Choroid plexus epithelial cell (primary cell): ENCODE measurements at regions not wholly inside any gene's neighbourhood (a gene's known extent, or its start where the extent isn't known, plus 50 kb on each side); places are given as distances from the start of the nearest gene placed in this dataset.

Source experiments
- DNase-seq: peaks from one replicate; pipeline ENCODE4 v3.0.0-alpha.2; 2010; ENCODE audit warnings: low read depth
- H3K4me3 ChIP-seq: 2 replicates; pipeline ENCODE4 v1.5.1; 2011; ENCODE audit warnings: low read depth, mild to moderate bottlenecking, control low read depth, low read length, moderate library complexity
- TF ChIP-seq, protein P1 (sequence below): conservative IDR thresholded peaks from 2 replicates; pipeline ENCODE4 v1.5.1; 2011; ENCODE audit warnings: low read depth, mild to moderate bottlenecking, control low read depth, inconsistent platforms, low read length, moderate library complexity

DNA sequence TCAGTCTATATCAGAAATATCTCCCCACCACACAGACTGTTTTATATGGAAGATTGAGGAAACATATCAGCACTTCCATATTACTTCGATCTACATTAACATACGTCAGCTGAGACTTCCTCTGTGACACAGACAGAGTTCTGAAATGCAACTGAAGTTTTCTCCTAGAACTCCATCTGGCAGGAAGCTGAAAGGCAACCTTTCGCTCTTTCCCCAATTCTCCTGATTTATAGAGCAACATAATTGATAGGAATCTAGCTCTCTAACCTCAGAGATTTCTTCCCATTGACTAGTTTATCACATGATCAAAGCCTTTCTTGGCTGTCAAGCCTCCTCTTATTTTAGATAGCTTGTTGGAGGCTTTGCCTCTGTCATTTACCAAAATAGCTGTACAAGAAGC lies 806.7 kb upstream of the CHAC2 start:
- TF ChIP-seq, protein P1, sequence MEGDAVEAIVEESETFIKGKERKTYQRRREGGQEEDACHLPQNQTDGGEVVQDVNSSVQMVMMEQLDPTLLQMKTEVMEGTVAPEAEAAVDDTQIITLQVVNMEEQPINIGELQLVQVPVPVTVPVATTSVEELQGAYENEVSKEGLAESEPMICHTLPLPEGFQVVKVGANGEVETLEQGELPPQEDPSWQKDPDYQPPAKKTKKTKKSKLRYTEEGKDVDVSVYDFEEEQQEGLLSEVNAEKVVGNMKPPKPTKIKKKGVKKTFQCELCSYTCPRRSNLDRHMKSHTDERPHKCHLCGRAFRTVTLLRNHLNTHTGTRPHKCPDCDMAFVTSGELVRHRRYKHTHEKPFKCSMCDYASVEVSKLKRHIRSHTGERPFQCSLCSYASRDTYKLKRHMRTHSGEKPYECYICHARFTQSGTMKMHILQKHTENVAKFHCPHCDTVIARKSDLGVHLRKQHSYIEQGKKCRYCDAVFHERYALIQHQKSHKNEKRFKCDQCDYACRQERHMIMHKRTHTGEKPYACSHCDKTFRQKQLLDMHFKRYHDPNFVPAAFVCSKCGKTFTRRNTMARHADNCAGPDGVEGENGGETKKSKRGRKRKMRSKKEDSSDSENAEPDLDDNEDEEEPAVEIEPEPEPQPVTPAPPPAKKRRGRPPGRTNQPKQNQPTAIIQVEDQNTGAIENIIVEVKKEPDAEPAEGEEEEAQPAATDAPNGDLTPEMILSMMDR: no peak
- DNase-seq: no peak
- H3K4me3 ChIP-seq: no peak overlapping the region

DNA sequence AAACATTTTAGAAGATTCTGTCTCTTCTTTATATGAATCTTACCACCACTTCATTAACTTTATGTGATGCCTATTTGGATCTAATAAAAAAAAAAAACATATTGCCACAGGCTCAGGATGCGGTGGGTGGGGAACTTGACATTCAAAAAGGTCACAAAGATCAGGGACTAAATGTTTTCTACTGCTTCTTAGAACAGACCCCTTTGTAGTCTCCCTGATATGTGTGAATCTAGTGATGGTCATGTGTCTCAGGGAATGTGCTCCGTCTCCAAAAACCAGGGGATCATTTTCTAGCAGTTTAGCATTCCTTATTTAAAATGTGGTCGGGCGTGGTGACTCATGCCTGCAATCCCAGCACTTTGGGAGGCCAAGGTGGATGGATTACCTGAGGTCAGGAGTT lies 807.8 kb upstream of the CHAC2 start:
- no peak overlapping the region for H3K4me3 ChIP-seq
- TF ChIP-seq, protein P1: no peak
- no peak for DNase-seq

DNA sequence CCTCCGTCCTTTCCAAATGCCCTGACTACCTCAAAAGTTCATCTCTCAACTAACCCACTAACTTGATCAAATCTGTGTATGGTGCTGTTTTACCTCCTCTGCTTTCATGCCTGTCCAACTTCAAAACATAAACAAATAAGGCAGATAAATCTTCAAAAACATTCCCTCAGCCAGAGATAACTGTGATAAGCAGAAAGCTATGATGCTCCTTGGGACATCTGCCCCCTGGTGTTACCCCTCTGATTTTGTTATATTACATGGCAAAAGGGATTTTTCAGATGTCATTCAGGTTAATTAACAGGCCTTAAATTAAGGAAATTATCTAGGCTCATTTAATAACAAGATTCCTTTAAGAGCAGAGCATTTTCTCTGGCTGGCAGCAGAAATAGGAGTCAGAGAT lies 810.8 kb upstream of the CHAC2 start:
- TF ChIP-seq, protein P1: peak; percentile 51
- peak; percentile 19 for DNase-seq
- no peak overlapping the region for H3K4me3 ChIP-seq

DNA sequence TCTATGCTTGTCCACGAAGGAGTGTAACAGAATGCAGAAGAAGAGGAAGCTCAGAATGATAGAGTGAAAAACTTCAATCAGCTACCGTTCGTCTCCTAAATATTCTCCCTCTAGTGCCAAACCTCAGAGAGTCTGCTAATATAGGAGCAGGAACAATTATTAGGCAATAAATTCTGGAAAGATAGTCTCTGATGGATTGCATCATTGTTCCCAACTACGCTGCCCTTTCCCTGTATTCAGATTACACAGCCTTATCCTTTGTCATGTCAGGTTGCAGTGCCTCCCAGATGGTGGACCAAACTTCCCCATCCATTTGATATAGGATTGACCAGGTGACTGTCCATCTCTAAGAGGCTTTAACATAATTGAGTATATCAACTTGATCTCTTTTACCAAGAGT lies 811.5 kb upstream of the CHAC2 start:
- TF ChIP-seq, protein P1: no peak
- no peak for DNase-seq
- no peak overlapping the region for H3K4me3 ChIP-seq

DNA sequence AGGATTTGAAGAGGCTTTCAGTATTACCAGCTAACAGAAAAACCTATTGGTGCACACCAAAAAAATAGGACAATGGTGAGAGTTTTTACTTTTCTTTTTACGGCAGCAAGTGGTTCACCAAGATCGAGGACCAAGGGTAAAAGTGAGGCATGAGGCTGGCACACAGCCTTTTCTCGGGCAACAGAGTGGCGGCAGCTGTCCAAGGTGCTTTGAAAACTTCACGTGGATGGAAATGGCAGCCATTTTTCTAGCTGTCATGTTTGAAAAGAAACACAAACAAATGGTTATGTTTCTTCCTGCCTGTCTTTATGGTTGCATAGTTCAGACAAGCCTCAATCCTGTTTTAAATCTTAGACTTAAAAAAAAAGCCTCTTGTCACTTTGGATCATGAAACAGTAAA lies 812.5 kb upstream of the CHAC2 start:
- H3K4me3 ChIP-seq: no peak overlapping the region
- TF ChIP-seq, protein P1: no peak
- no peak for DNase-seq

DNA sequence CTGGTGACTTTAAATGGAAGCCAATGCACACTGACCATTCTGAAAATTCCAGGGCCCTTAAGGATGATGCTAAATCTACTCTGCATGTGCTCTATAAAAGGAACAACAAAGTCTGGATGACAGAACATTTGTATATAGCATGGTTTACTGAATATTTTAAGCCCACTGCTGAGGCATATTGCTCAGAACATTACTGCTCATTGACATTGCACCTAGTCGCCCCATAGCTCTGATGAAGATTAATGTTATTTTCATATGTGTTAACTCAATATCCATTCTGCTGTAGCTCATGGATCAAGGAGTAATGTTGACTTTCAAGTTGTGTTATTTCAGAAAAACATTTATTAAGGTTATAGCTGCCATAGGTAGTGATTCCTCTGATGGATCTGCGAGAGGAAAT lies 827.5 kb upstream of the CHAC2 start:
- no peak for DNase-seq
- H3K4me3 ChIP-seq: no peak overlapping the region
- TF ChIP-seq, protein P1: no peak

DNA sequence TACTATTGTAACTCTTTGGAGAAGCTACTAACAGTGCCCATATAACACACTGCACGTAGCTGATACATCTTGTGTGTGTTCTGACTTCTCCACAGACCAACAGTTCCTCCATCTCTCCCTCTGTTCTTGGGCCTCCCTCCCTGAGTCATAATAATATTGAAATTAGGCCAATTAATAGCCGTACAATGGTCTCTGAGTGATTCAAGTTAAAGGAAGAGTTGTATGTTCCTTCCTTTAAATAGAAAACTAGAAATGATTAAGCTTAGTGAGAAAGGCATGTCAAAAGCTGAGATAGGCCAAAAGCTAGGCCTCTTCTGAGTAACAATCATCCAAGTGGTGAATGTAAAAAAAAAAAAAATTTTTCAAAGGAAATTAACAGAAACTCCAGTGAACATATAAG lies 828.4 kb upstream of the CHAC2 start:
- no peak overlapping the region for H3K4me3 ChIP-seq
- DNase-seq: no peak
- TF ChIP-seq, protein P1: no peak
